ENCODE measurements at regions not wholly inside any gene's neighbourhood (a gene's known extent, or its start where the extent isn't known, plus 50 kb on each side); places are given as distances from the start of the nearest gene placed in this dataset.
"Not testable (repeated sequence)": the region's sequence is repeated elsewhere in the genome, so short reads cannot be mapped to it uniquely, and the experiment has no call there.

DNA sequence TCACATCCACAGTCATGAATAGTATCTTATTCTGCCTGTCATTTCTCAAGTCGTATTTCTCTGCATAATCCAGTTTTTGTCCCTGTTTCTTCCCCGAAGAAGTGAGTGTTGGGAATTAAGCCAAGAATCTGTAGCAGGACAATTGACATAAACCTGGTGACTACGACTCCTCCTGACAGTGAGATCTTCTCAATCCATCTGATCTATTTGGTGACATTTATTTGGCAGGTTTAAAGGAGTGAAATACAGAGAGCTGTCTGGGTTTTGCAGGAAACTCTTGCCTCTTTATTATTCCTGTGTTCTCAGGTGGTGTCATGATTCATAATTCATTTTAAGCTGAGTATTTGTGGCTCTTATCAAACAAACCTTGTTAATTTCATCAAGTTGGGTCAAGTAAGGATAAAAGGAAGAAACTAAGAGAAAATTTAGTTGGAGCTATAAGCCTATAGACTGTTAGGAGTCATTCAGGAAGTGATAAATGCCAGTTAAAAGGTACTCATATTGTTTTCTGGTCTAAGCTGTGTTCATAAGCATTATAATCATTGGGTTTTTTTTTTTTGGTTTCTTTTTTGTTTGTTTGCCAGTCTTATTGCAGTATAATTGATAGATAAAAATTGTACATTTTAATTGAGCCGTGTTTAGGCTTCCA, 95.9 kb upstream of the PCSK1 start:
- DNase-seq (ENCODE audit: low read depth, low spot score) = no peak

DNA sequence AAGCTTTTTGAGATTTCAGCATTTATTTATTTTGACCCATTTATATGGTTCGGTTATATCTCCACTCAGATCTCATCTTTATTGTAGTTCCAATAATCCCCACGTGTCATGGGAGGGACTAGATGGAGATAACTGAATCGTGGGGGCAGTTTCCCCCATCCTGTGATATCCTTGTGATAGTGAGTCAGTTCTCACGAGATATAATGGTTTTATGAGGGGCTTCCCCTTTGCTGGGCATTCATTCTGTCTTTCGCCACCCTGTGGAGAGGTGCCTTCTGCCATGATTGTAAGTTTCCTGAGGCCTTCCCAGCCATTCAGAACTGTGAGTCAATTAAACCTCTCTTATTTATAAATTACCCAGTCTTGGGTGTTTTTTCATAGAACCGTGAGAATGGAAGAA, 96.5 kb upstream of the PCSK1 start:
- no peak for DNase-seq (ENCODE audit: low read depth, low spot score)

DNA sequence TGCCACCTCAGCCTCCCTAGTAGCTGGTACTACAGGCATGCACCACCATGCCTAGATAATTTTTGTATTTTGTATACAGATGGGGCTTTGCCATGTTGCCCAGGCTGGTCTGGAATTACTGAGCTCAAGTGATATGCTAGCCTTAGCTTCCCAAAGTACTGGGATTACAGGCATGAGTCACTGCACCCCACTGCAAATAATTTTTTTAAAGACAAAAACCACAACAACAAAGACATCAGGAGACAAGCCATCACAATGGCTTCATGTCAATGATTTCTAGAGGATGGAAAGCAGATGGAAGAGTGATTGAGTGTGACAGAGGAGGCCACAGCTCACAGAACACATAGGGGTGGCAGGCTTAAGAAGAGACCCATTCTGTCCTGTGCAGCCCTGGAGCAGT, 97.9 kb upstream of the PCSK1 start:
- no peak for DNase-seq (ENCODE audit: low read depth, low spot score)

DNA sequence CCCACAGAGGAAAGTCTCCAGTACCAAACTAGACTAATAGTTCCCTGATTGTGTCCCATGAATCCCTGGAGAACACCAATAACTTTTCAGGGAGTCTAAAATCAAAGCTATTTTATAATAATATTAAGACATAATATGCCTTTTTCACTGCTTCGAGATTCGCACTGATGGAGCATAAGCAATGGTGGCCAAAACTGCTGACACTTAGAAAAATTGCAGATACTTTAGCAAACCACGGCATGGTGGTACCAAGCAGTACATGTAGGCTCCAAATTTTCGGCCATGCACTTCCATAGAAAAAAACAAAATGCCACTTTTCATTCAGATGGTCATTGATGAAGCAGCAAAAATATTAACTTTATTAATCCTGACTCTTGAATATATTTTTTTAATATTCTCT, 100.3 kb upstream of the PCSK1 start:
- DNase-seq (ENCODE audit: low read depth, low spot score) = no peak

DNA sequence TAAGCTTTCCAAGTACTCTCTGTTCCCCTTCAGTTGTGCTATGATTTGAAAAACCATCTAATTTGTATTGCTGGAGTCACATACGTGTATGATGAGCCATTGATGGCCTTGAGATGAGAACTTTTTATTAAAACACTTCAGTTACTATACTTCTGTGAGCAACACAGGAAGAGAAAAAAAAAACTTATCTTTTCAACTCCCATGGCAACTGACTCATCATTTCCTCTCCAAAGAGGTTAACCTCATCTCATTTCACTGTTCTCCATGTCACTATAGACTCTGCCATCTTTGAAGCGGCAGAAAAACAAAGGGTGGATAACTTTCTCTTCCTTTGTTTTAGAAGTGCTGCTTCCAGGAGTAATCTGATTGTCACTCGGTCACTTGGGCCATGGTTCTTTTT, 104.3 kb upstream of the PCSK1 start:
- DNase-seq (ENCODE audit: low read depth, low spot score) = no peak

DNA sequence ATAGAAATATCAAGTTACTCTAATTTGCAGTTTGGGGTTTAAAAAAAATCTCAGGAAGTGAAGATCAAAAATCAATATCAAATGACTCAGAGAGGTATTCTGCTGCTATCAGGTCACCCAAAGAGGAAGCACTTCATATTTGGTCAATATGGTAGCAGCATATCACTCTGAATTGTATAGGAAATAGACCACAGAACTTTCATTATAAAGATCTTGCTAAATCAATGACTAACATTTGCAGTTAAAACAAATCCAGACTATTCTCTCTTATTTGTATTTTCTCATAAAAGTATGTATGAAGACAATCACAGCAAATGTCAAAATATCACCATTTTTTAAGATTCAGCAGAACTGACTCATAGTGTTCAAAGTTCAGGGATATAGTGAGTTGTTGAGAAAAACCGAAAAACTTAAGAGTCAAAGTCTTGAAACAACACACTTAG, 105.8 kb upstream of the PCSK1 start:
- no peak for DNase-seq (ENCODE audit: low read depth, low spot score)

DNA sequence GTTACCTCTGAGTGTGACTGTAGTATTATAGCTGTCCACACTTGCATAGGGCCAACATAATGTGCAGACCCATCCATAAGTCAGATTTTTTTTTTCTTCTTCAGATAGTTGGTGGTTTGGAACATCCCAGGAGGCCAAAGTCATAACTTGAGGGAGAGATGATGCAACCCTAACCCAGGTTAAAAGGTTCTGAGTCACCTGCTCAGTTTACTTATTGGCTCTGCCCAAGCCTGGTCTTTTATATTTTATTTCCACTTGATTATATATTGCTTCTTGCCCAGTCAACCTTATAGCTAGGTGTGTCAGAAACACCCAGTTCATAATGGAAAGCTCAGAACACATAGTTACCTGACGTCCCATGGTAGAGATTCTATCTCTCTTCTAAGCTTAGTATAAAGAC, 113.1 kb upstream of the PCSK1 start:
- no peak for DNase-seq (ENCODE audit: low read depth, low spot score)

DNA sequence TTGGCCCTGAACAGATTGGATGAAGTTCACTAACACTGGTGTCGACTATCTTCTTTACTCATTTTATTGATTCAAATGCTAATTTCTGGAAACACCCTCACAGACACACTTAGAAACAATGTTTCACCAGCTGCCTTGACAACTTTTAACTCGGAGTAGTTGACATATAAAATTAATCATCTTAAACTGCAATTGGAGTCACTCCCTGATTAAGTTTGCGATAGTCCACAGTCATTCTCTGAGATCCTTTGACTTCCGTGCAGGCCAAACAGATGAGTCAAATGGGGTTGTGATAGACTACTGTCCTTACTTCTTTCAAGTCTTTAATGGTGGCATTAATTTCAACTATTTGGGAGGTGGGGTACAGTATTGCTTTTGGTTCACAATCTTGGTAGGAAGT, 114.4 kb upstream of the PCSK1 start:
- DNase-seq (ENCODE audit: low read depth, low spot score) = no peak

DNA sequence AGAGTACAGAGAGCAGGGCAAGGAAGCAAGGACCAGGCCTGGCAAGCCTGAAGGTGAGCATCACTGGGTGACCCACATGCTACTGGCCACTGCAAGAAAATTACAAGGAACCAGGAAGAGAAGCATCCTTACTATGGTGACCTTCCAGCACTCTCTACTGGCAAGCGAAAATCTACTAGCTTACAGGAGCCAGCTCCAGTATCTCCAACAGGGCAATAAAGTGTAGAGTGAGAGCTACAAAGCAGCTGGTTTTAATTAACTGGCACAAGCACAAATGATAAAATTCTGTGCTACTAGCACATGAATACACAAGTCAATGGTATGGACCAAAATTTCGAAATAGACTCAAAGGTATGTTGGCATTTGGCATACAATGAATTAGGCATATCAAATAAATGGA, 113.3 kb upstream of the CAST start:
- no peak for DNase-seq (ENCODE audit: low read depth, low spot score)

DNA sequence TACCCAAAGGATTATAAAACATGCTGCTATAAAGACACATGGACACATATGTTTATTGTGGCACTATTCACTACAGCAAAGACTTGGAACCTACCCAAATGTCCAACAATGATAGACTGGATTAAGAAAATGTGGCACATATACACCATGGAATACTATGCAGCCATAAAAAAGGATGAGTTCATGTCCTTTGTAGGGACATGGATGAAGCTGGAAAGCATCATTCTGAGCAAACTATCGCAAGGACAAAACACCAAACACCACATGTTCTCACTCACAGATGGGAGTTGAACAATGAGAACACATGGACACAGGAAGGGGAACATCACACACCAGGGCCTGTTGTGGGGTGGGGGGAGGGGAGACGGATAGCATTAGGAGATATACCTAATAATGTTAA, 101.3 kb upstream of the CAST start:
- DNase-seq (ENCODE audit: low read depth, low spot score) = not testable (repeated sequence)

DNA sequence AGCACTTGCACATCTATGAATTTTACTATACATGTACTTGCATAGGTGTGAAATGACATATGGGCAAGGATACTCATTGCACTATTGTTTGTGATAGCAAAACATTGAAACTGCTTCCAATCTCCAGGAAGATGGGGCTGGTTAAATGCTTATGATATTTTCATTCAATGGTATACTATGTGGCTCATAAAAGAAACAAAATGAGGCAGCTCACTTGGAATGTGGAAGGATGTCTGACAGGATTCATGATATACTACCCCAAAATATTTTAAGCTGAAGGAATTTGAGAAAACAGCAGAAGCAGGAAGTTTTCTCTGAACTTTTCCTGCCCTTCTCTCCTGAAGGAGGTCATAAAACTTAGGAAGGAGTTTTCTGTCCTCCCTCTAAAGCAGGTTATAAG, 99.6 kb upstream of the CAST start:
- no peak for DNase-seq (ENCODE audit: low read depth, low spot score)

DNA sequence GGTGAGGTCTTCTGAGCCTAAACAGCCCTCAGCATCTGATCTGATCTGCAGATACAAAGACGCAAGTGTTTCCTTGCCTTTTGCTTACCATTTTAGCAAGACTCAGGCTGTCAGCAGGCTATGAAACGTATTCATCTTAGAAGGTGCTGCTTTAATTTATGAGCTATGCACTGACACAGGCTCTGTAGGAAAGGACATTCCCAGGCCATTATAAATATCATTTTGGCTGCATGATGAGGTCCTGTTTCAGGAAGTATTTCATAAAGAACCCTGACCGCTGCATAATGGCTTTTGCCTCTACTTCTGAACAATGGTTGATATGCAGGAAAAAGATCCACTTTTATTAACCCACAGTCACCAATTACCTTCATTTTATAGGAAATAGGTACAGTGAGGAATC, 98.4 kb upstream of the CAST start:
- DNase-seq (ENCODE audit: low read depth, low spot score) = no peak

DNA sequence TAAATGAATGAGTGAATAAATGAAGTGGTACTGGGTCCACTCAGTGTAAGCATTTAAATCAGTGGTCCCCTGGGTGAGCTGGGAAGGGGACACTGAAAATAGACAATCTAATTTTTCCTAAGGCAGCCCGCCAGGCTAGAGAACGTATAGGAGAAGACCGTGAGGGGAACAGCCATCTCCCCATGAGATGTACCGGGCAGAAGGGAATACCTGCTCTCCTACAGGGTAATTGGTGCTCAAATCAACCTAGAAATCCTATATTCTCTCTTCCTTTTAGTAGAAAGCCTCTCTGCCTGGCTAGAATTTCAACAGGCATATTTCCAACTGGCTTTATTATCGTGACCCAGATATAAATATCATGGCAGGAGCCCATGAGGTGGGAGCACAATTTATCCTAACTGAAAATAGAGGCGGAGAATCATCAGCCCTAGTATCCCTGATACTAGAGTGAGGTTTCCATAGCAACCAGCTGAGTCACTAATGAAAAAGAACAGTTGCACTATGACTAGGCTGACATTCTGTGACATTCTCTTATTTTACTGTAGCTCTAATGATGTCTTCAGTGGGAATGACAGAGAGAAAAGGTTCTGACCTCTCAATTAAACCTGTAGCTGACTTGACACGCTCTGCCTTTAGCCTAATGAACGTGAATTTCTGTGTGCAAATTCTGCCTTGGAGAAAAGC, 96.5 kb upstream of the CAST start:
- no peak for DNase-seq (ENCODE audit: low read depth, low spot score)

DNA sequence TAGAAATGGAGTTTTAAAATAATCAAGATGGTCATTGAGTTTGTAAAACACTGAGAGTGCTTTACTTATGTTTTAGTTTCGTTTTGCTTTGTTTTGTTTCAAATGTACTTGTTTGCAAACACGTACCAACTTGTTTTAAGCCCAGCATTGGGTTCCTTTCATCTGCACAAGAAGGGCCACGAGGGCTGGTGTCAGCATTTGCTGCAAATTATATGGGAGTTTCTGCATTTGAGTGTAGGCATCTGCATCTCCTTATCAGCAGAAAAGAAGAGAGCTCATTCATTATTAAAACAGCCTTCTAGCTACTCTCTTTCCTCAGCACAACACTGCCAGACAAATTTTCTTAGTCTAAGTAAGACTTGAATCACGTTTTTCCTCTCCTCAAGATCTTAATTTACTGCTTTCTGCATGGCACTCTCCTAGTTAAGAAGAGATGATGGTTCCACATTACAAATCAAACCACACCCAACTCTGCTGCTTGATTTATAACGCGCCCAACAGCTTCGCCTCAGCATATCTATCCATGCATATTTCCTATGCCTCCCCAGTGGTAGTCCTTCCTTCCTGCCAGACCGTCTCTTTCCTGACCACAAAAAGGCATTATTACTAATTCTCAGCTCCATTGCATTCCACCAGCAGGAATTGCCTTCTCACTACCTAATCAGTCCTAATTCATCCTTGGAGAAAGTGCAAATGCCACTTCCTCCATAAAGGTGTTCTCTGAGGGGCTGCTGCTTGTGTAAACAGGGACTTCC, 95.2 kb upstream of the CAST start:
- no peak for DNase-seq (ENCODE audit: low read depth, low spot score)

DNA sequence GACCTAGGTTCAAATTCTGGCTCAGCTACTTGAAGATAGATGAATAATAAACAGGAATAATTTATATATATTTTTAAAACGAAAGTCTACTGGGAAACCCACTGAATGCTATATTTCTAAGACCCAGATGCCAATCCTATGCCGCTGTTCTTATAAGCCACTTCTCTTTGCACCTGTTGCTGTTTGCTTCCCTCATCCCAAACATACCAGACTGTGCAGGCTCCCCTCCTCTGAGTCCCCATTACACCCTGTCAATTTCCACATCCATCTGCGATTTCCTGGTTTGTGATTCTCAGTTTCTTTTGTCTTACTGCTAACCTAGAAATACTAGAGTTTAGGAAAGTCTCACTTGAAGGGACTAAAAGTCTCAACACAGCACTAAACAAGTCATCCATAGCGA, 92.8 kb upstream of the CAST start:
- no peak for DNase-seq (ENCODE audit: low read depth, low spot score)

DNA sequence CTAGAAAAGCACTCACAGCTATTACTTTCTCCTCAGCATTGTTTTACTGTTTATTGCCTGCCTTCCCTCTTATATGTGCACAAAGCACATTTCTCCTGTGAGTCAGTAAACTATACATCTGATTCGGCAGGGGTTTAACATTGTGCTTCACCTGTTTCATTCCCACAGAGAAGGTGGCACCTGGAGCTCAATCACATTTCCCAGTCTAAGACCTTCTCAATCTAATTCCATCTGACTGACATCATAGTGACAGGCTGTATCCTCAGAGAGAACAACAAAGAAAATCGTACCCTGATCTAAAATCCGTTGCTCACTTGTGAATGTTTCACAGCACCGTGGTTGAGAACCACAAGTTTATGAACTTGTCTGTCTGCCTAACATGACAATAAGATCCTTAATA, 92.4 kb upstream of the CAST start:
- no peak for DNase-seq (ENCODE audit: low read depth, low spot score)

DNA sequence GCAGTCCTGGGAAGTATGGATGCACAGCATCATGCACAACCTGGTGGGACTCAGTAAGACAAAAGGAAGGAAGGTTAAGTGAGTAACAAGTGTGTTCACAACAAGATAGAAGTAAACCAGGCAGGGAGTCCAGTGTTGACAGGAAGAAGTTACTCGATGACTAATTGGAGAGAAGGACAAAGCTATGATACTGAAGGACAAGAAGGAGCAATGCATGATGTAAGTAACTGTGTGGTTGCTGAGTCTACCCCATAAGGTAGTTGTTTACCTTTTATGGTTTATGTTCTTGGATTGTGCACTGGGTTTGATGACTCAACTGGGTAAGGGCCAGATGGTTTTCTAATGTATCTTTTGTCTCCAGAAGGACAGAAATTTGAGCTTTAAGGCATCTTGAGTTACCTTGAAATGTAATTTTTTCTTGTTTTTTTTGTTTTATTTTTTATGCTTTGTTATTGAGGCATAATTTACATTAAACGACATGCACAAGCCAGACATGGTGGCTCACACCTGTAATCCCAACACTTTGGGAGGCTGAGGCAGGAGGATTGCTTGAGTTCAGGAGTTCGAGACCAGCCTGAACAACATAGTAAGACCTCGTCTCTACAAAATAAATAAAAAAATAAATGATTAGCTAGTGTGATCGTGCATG, 89.2 kb upstream of the CAST start:
- DNase-seq (ENCODE audit: low read depth, low spot score) = no peak

DNA sequence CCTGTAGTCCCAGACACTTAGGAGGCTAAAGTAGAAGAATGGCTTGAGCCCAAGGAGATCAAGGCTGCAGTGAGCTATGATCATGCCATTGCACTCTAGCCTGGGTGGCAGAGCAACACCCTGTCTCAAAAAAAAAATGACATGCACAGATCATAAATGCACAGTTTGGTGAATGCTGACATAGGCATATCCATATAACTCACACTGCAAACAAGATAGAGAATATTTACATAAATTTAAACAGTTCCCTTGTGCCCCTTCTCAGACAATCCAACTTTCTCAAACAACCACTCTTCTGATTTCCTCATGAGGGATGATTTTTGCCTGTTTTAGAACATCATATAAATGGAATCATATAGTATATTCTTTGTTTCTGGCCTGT, 88.7 kb upstream of the CAST start:
- DNase-seq (ENCODE audit: low read depth, low spot score) = no peak

DNA sequence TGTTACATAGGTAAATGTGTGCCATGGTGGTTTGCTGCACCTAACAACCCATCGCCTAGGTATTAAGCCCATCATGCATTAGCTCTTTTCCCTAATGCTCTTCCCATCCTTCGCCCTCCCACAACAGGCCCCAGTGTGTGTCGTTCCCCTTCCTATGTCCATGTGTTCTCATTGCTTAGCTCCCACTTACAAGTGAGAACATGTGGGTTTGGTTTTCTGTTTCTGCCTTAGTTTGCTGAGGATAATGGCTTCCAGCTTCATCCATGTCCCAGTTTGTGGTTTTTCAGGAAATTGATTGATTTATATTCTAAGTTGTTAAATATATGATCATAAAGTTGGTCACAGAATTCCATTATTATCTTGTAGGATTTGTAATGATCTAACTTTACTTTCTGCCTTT, 85.3 kb upstream of the CAST start:
- no peak for DNase-seq (ENCODE audit: low read depth, low spot score)

DNA sequence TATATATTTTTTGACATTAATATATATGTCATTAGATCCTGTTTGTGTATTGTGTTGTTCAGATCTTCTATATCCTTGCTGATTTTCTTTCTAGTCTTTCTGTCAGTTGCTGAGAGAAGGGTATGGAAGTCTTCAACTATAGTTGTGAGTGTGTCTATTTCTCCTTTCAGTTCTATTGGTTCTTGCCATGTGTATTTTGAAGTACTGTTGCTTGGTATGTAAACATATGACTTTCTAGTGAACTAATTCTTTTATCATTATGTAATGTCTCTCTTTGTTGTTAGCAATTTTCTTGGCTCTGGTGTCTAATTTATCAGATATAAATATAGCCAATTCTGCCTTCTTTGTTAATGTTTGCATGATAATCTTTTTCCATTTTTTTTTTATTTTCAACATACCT, 84.3 kb upstream of the CAST start:
- DNase-seq (ENCODE audit: low read depth, low spot score) = no peak

DNA sequence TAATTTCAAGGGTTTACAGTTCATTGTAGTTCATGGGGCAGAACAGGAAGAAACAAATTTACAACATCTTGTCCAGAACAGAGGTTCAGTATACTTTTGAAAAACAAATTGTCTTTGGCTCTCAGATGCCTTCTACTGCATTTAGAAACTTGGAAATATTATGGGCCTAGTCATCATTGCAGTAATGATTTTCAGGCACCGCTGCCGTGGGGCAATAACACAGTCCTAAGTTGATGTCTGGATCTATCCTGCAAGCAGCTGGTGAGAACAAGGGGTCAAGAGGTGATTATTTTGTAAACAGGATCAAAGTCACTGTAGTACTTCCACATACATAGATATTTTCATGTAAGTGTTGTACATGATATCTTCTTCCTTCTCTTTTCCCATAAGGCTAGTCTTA, 82.5 kb upstream of the CAST start:
- DNase-seq (ENCODE audit: low read depth, low spot score) = no peak

DNA sequence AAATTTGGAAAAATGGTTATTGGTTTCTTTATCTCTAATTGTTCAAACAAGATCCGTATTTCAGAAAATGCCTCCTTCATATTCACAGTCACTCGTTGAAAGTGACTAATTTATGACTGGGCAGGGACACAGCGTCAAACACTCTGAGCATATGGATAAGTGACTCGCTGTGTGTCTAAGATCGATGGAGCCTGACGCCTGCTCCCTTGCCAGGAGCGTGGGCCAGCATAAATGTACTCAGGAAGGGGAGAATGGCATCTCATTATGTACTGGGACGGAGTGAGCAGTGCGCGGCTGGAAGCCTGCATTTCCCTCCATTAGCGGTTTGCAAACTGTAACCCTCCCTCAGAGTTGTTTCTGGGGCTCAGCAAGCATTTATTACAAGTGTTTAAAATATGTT, 79.8 kb upstream of the CAST start:
- no peak for DNase-seq (ENCODE audit: low read depth, low spot score)

DNA sequence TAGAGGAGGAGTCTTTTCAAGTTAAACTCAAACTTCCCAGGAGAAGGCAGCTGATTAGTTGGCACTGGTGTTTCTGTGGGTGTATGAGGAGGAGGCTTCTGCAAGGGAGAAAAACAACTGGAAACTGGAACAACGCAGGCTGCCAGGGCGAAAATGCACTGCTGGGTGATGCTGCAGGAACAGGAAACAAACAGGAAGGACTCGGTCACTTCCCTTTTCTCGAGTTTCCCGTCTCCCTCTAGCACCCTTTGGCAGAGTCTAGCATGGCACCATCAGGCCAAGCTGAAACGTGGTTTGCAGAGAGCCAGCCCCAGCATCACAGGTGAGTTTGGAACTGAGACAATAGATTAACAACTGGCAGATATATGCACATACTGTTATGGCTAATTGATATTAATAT, 77.5 kb upstream of the CAST start:
- no peak for DNase-seq (ENCODE audit: low read depth, low spot score)

Data from activated naive CD8-positive, alpha-beta T cell treated with anti-CD3 and anti-CD28 coated beads, Interleukin-2, amount 50 U/mL, for 16 hours (primary cell).